Stomach smooth muscle (tissue), 2 donors: ENCODE measurements at regions not wholly inside any gene's neighbourhood (a gene's known extent, or its start where the extent isn't known, plus 50 kb on each side); places are given as distances from the start of the nearest gene placed in this dataset.

Experiments used
- H3K27ac ChIP-seq: one replicate; pipeline ENCODE4 v1.7.0; 2013; ENCODE audit warnings: mild to moderate bottlenecking, low read length, inconsistent platforms
- H3K27me3 ChIP-seq, 2 donors: one replicate each; pipeline ENCODE4 v1.7.0; 2013; ENCODE audit warnings: low read length in 2 of 2; ENCODE audit not compliant: insufficient read depth in 2 of 2, control insufficient read depth in 1 of 2
- H3K36me3 ChIP-seq, 2 donors: one replicate each; pipeline ENCODE4 v1.7.0; 2013; ENCODE audit warnings: low read length in 2 of 2; ENCODE audit not compliant: control insufficient read depth in 2 of 2, insufficient read depth in 2 of 2
- H3K4me1 ChIP-seq: one replicate; pipeline ENCODE4 v1.7.0; 2013; ENCODE audit warnings: low read length; ENCODE audit not compliant: control insufficient read depth, insufficient read depth
- H3K4me3 ChIP-seq, 2 donors: one replicate each; pipeline ENCODE4 v1.7.0; 2013; ENCODE audit warnings: low read length in 2 of 2
- H3K9ac ChIP-seq, 2 donors: one replicate each; pipeline ENCODE4 v1.7.0; 2013; ENCODE audit warnings: low read length in 2 of 2, mild to moderate bottlenecking in 1 of 2
- H3K9me3 ChIP-seq, 2 donors: one replicate each; pipeline ENCODE4 v1.7.0; 2013; ENCODE audit warnings: low read length in 2 of 2; ENCODE audit not compliant: control insufficient read depth in 2 of 2
- donor health status: healthy.
- donor health status: Pancreatic carcinoma.

GRCh38 chr5:155921621-155922020 is 405.3 kb upstream of the SGCD start:
- Histone ChIP-seq H3K9me3 (peaks cover 0 to 3% of the 10 kb centered on the region in 2 donors), H3K36me3 (no peaks in the 10 kb centered on the region), H3K4me1 (no peaks in the 10 kb centered on the region), H3K27ac (no peak overlapping the region), H3K9ac (no peak overlapping the region), H3K4me3 (no peak overlapping the region), H3K27me3 (no peaks in the 10 kb centered on the region)

GRCh38 chr5:155923784-155924183 is 403.2 kb upstream of the SGCD start:
- Histone ChIP-seq H3K27me3 (no peaks in the 10 kb centered on the region), H3K4me3 (no peak overlapping the region), H3K9me3 (peaks cover 0 to 3% of the 10 kb centered on the region in 2 donors), H3K27ac (no peak overlapping the region), H3K9ac (no peak overlapping the region), H3K4me1 (no peaks in the 10 kb centered on the region), H3K36me3 (no peaks in the 10 kb centered on the region)

GRCh38 chr5:155926031-155926430 is 400.9 kb upstream of the SGCD start:
- Histone ChIP-seq H3K27ac (no peak overlapping the region), H3K9me3 (peaks cover 0 to 3% of the 10 kb centered on the region in 2 donors), H3K27me3 (no peaks in the 10 kb centered on the region), H3K4me3 (no peak overlapping the region), H3K4me1 (no peaks in the 10 kb centered on the region), H3K9ac (no peak overlapping the region), H3K36me3 (no peaks in the 10 kb centered on the region)

GRCh38 chr5:155926766-155927165 is 400.2 kb upstream of the SGCD start:
- Histone ChIP-seq H3K27me3 (no peaks in the 10 kb centered on the region), H3K4me1 (no peaks in the 10 kb centered on the region), H3K9ac (no peak overlapping the region), H3K27ac (no peak overlapping the region), H3K36me3 (no peaks in the 10 kb centered on the region), H3K9me3 (peaks cover 0 to 3% of the 10 kb centered on the region in 2 donors), H3K4me3 (no peak overlapping the region)

GRCh38 chr5:155929112-155929511 is 397.9 kb upstream of the SGCD start:
- Histone ChIP-seq H3K9me3 (peaks cover 0 to 3% of the 10 kb centered on the region in 2 donors), H3K4me3 (no peak overlapping the region), H3K27me3 (no peaks in the 10 kb centered on the region), H3K9ac (no peak overlapping the region), H3K27ac (no peak overlapping the region), H3K36me3 (no peaks in the 10 kb centered on the region), H3K4me1 (no peaks in the 10 kb centered on the region)

GRCh38 chr5:155934964-155935363 is 392.0 kb upstream of the SGCD start:
- H3K36me3 ChIP-seq, result no peaks in the 10 kb centered on the region
- H3K9me3 ChIP-seq, result peaks cover 0 to 3% of the 10 kb centered on the region in 2 donors
- no peak overlapping the region for H3K27ac ChIP-seq

GRCh38 chr5:155935723-155936122 is 391.2 kb upstream of the SGCD start:
- Histone ChIP-seq H3K9me3 (peaks cover 0 to 3% of the 10 kb centered on the region in 2 donors), H3K4me1 (no peaks in the 10 kb centered on the region), H3K9ac (no peak overlapping the region), H3K36me3 (no peaks in the 10 kb centered on the region), H3K27me3 (no peaks in the 10 kb centered on the region), H3K4me3 (no peak overlapping the region), H3K27ac (no peak overlapping the region)

More at GRCh38 chr5:155934964-155935363, 392.0 kb upstream of the SGCD start:
- H3K9ac ChIP-seq, result no peak overlapping the region
- no peaks in the 10 kb centered on the region for H3K27me3 ChIP-seq
- no peaks in the 10 kb centered on the region for H3K4me1 ChIP-seq
- no peak overlapping the region for H3K4me3 ChIP-seq

- H3K9ac ChIP-seq, result no peak overlapping the region
- peaks cover 0 to 3% of the 10 kb centered on the region in 2 donors for H3K9me3 ChIP-seq
- H3K27ac ChIP-seq, result no peak overlapping the region
- H3K27me3 ChIP-seq, result no peaks in the 10 kb centered on the region
- no peak overlapping the region for H3K4me3 ChIP-seq
- H3K36me3 ChIP-seq, result no peaks in the 10 kb centered on the region
- no peaks in the 10 kb centered on the region for H3K4me1 ChIP-seq
Observed at GRCh38 chr5:155936520-155937406, 390.2 kb upstream of the SGCD start.

- Histone ChIP-seq H3K4me3 (no peak overlapping the region), H3K4me1 (no peaks in the 10 kb centered on the region), H3K9me3 (peaks cover 0 to 3% of the 10 kb centered on the region in 2 donors), H3K27me3 (no peaks in the 10 kb centered on the region), H3K27ac (no peak overlapping the region), H3K9ac (no peak overlapping the region), H3K36me3 (no peaks in the 10 kb centered on the region)
Observed at GRCh38 chr5:155938051-155938450, 388.9 kb upstream of the SGCD start.

GRCh38 chr5:155941340-155941739 is 385.6 kb upstream of the SGCD start:
- no peak overlapping the region for H3K27ac ChIP-seq
- no peak overlapping the region for H3K9ac ChIP-seq
- H3K4me3 ChIP-seq, result no peak overlapping the region
- H3K4me1 ChIP-seq, result no peaks in the 10 kb centered on the region
- H3K36me3 ChIP-seq, result no peaks in the 10 kb centered on the region
- H3K9me3 ChIP-seq, result no peaks in the 10 kb centered on the region
- H3K27me3 ChIP-seq, result no peaks in the 10 kb centered on the region
